IMR-90 (cell line): ENCODE measurements at regions not wholly inside any gene's neighbourhood (a gene's known extent, or its start where the extent isn't known, plus 50 kb on each side); places are given as distances from the start of the nearest gene placed in this dataset.

ENCODE experiments used
- BHLHE40 ChIP-seq: fragments of 150-350 bp; IDR thresholded peaks from 2 replicates; pipeline ENCODE4 v1.6.1; 2016; ENCODE audit warnings: mild to moderate bottlenecking, low read depth, low read length
- CEBPB ChIP-seq: IDR thresholded peaks from 2 replicates; pipeline ENCODE4 v1.6.1; 2012; ENCODE audit warnings: low read depth, low read length, improper control_type of control experiment
- CTCF ChIP-seq: conservative IDR thresholded peaks from 2 replicates; pipeline ENCODE4 v1.5.1; 2012; ENCODE audit warnings: mild to moderate bottlenecking, low read depth, low read length, improper control_type of control experiment
- ELK1 ChIP-seq: fragments of 150-350 bp; IDR thresholded peaks from 2 replicates; pipeline ENCODE4 v1.6.1; 2016; ENCODE audit warnings: low read depth, mild to moderate bottlenecking, low read length, moderate library complexity, borderline replicate concordance
- FOS ChIP-seq: fragments of 150-350 bp; IDR thresholded peaks from 2 replicates; pipeline ENCODE4 v1.6.1; 2016; ENCODE audit warnings: low read depth, low read length
- MAFK ChIP-seq: IDR thresholded peaks from 2 replicates; pipeline ENCODE4 v1.6.1; 2012; ENCODE audit warnings: low read depth, low read length, improper control_type of control experiment
- MXI1 ChIP-seq: IDR thresholded peaks from 2 replicates; pipeline ENCODE4 v1.6.1; 2012; ENCODE audit warnings: low read depth, mild to moderate bottlenecking, low read length, moderate library complexity, borderline replicate concordance
- NFE2L2 ChIP-seq: fragments of 150-350 bp; IDR thresholded peaks from 2 replicates; pipeline ENCODE4 v1.6.1; 2016; ENCODE audit warnings: low read depth, mild to moderate bottlenecking, low read length
- POLR2A ChIP-seq: IDR thresholded peaks from 2 replicates; pipeline ENCODE4 v1.6.1; 2012; ENCODE audit warnings: mild to moderate bottlenecking, low read depth, low read length
- RAD21 ChIP-seq: IDR thresholded peaks from 2 replicates; pipeline ENCODE4 v1.6.1; 2012; ENCODE audit warnings: low read length, improper control_type of control experiment
- RCOR1 ChIP-seq: IDR thresholded peaks from 2 replicates; pipeline ENCODE4 v1.6.1; 2012; ENCODE audit warnings: mild to moderate bottlenecking, low read length, improper control_type of control experiment; ENCODE audit not compliant: insufficient replicate concordance
- USF2 ChIP-seq: fragments of 150-350 bp; IDR thresholded peaks from 2 replicates; pipeline ENCODE4 v1.6.1; 2017; ENCODE audit warnings: mild to moderate bottlenecking, antibody characterized with exemption, low read length, low read depth

- TF ChIP-seq CTCF = no peak
- no peak for TF ChIP-seq BHLHE40
- no peak for TF ChIP-seq MXI1
- no peak for TF ChIP-seq POLR2A
- no peak for TF ChIP-seq RCOR1
- TF ChIP-seq MAFK = no peak
- TF ChIP-seq NFE2L2 = no peak
- TF ChIP-seq CEBPB = no peak
- no peak for TF ChIP-seq ELK1
- no peak for TF ChIP-seq RAD21
- TF ChIP-seq FOS = no peak
- TF ChIP-seq USF2 = no peak
These were observed 432.8 kb upstream of the B3GAT1 start for GRCh38 chr11:134844838-134845237.
